ENCODE measurements at regions not wholly inside any gene's neighbourhood (a gene's known extent, or its start where the extent isn't known, plus 50 kb on each side); places are given as distances from the start of the nearest gene placed in this dataset.

GRCh38 chr4:137390707-137391106, 141.6 kb downstream of the PCDH18 start:
- no peak overlapping the region for H3K4me3 ChIP-seq (ENCODE audit: low read length)
- no peak overlapping the region for H3K9ac ChIP-seq (ENCODE audit: low read length)
- H3K4me1 ChIP-seq (ENCODE audit: control insufficient read depth, low read depth, low read length): no peaks in the 10 kb centered on the region
- H3K9me3 ChIP-seq (ENCODE audit: control insufficient read depth, low read depth, low read length): no peaks in the 10 kb centered on the region
- no peaks in the 10 kb centered on the region for H3K27me3 ChIP-seq (ENCODE audit: control insufficient read depth, insufficient read depth, low read length)
- H3K27ac ChIP-seq (ENCODE audit: low read length): no peak overlapping the region
- H3K36me3 ChIP-seq (ENCODE audit: control insufficient read depth, low read depth, low read length): no peaks in the 10 kb centered on the region

- Histone ChIP-seq H3K36me3 (ENCODE audit: control insufficient read depth, low read depth, low read length) (no peaks in the 10 kb centered on the region), H3K27me3 (ENCODE audit: control insufficient read depth, insufficient read depth, low read length) (no peaks in the 10 kb centered on the region), H3K27ac (ENCODE audit: low read length) (no peak overlapping the region), H3K4me3 (ENCODE audit: low read length) (no peak overlapping the region), H3K4me1 (ENCODE audit: control insufficient read depth, low read depth, low read length) (no peaks in the 10 kb centered on the region), H3K9me3 (ENCODE audit: control insufficient read depth, low read depth, low read length) (no peaks in the 10 kb centered on the region), H3K9ac (ENCODE audit: low read length) (no peak overlapping the region)
Observed at GRCh38 chr4:137389911-137390520, 142.3 kb downstream of the PCDH18 start.

- H3K27me3 ChIP-seq (ENCODE audit: control insufficient read depth, insufficient read depth, low read length): no peaks in the 10 kb centered on the region
- H3K36me3 ChIP-seq (ENCODE audit: control insufficient read depth, low read depth, low read length): no peaks in the 10 kb centered on the region
- H3K4me3 ChIP-seq (ENCODE audit: low read length): no peak overlapping the region
- H3K4me1 ChIP-seq (ENCODE audit: control insufficient read depth, low read depth, low read length): no peaks in the 10 kb centered on the region
- H3K27ac ChIP-seq (ENCODE audit: low read length): no peak overlapping the region
- no peak overlapping the region for H3K9ac ChIP-seq (ENCODE audit: low read length)
- no peaks in the 10 kb centered on the region for H3K9me3 ChIP-seq (ENCODE audit: control insufficient read depth, low read depth, low read length)
Observed at GRCh38 chr4:137387924-137388323, 144.4 kb downstream of the PCDH18 start.

GRCh38 chr4:137384476-137384875, 147.8 kb downstream of the PCDH18 start:
- no peaks in the 10 kb centered on the region for H3K27me3 ChIP-seq (ENCODE audit: control insufficient read depth, insufficient read depth, low read length)
- H3K27ac ChIP-seq (ENCODE audit: low read length): no peak overlapping the region
- no peak overlapping the region for H3K9ac ChIP-seq (ENCODE audit: low read length)
- H3K4me1 ChIP-seq (ENCODE audit: control insufficient read depth, low read depth, low read length): no peaks in the 10 kb centered on the region
- H3K36me3 ChIP-seq (ENCODE audit: control insufficient read depth, low read depth, low read length): no peaks in the 10 kb centered on the region
- H3K4me3 ChIP-seq (ENCODE audit: low read length): no peak overlapping the region
- no peaks in the 10 kb centered on the region for H3K9me3 ChIP-seq (ENCODE audit: control insufficient read depth, low read depth, low read length)

GRCh38 chr4:137378821-137379220, 153.5 kb downstream of the PCDH18 start:
- H3K27me3 ChIP-seq (ENCODE audit: control insufficient read depth, insufficient read depth, low read length): no peaks in the 10 kb centered on the region
- no peaks in the 10 kb centered on the region for H3K9me3 ChIP-seq (ENCODE audit: control insufficient read depth, low read depth, low read length)
- no peak overlapping the region for H3K9ac ChIP-seq (ENCODE audit: low read length)
- H3K4me3 ChIP-seq (ENCODE audit: low read length): no peak overlapping the region
- H3K27ac ChIP-seq (ENCODE audit: low read length): no peak overlapping the region
- H3K4me1 ChIP-seq (ENCODE audit: control insufficient read depth, low read depth, low read length): no peaks in the 10 kb centered on the region
- H3K36me3 ChIP-seq (ENCODE audit: control insufficient read depth, low read depth, low read length): no peaks in the 10 kb centered on the region

- Histone ChIP-seq H3K9ac (ENCODE audit: low read length) (no peak overlapping the region), H3K27me3 (ENCODE audit: control insufficient read depth, insufficient read depth, low read length) (no peaks in the 10 kb centered on the region), H3K27ac (ENCODE audit: low read length) (no peak overlapping the region), H3K9me3 (ENCODE audit: control insufficient read depth, low read depth, low read length) (no peaks in the 10 kb centered on the region), H3K4me3 (ENCODE audit: low read length) (no peak overlapping the region), H3K4me1 (ENCODE audit: control insufficient read depth, low read depth, low read length) (no peaks in the 10 kb centered on the region), H3K36me3 (ENCODE audit: control insufficient read depth, low read depth, low read length) (no peaks in the 10 kb centered on the region)
Observed at GRCh38 chr4:137378393-137378792, 153.9 kb downstream of the PCDH18 start.

GRCh38 chr4:137376312-137376711, 156.0 kb downstream of the PCDH18 start:
- Histone ChIP-seq H3K27ac (ENCODE audit: low read length) (no peak overlapping the region), H3K36me3 (ENCODE audit: control insufficient read depth, low read depth, low read length) (no peaks in the 10 kb centered on the region), H3K4me1 (ENCODE audit: control insufficient read depth, low read depth, low read length) (no peaks in the 10 kb centered on the region), H3K9ac (ENCODE audit: low read length) (no peak overlapping the region), H3K9me3 (ENCODE audit: control insufficient read depth, low read depth, low read length) (no peaks in the 10 kb centered on the region), H3K27me3 (ENCODE audit: control insufficient read depth, insufficient read depth, low read length) (no peaks in the 10 kb centered on the region), H3K4me3 (ENCODE audit: low read length) (no peak overlapping the region)

- Histone ChIP-seq H3K9ac (ENCODE audit: low read length) (no peak overlapping the region), H3K4me1 (ENCODE audit: control insufficient read depth, low read depth, low read length) (no peaks in the 10 kb centered on the region), H3K27me3 (ENCODE audit: control insufficient read depth, insufficient read depth, low read length) (no peaks in the 10 kb centered on the region), H3K36me3 (ENCODE audit: control insufficient read depth, low read depth, low read length) (no peaks in the 10 kb centered on the region), H3K27ac (ENCODE audit: low read length) (no peak overlapping the region), H3K4me3 (ENCODE audit: low read length) (no peak overlapping the region), H3K9me3 (ENCODE audit: control insufficient read depth, low read depth, low read length) (no peaks in the 10 kb centered on the region)
Observed at GRCh38 chr4:137375111-137375850, 157.0 kb downstream of the PCDH18 start.

GRCh38 chr4:137370679-137371078, 161.6 kb downstream of the PCDH18 start:
- Histone ChIP-seq H3K36me3 (ENCODE audit: control insufficient read depth, low read depth, low read length) (no peaks in the 10 kb centered on the region), H3K4me3 (ENCODE audit: low read length) (no peak overlapping the region), H3K4me1 (ENCODE audit: control insufficient read depth, low read depth, low read length) (no peaks in the 10 kb centered on the region), H3K9ac (ENCODE audit: low read length) (no peak overlapping the region), H3K27ac (ENCODE audit: low read length) (no peak overlapping the region), H3K27me3 (ENCODE audit: control insufficient read depth, insufficient read depth, low read length) (no peaks in the 10 kb centered on the region), H3K9me3 (ENCODE audit: control insufficient read depth, low read depth, low read length) (no peaks in the 10 kb centered on the region)

- no peak overlapping the region for H3K9ac ChIP-seq (ENCODE audit: low read length)
- H3K4me3 ChIP-seq (ENCODE audit: low read length): no peak overlapping the region
- H3K9me3 ChIP-seq (ENCODE audit: control insufficient read depth, low read depth, low read length): no peaks in the 10 kb centered on the region
- H3K36me3 ChIP-seq (ENCODE audit: control insufficient read depth, low read depth, low read length): no peaks in the 10 kb centered on the region
- no peaks in the 10 kb centered on the region for H3K4me1 ChIP-seq (ENCODE audit: control insufficient read depth, low read depth, low read length)
- no peaks in the 10 kb centered on the region for H3K27me3 ChIP-seq (ENCODE audit: control insufficient read depth, insufficient read depth, low read length)
- no peak overlapping the region for H3K27ac ChIP-seq (ENCODE audit: low read length)
Observed at GRCh38 chr4:137370206-137370633, 162.1 kb downstream of the PCDH18 start.

GRCh38 chr4:137367620-137368019, 164.7 kb downstream of the PCDH18 start:
- H3K27ac ChIP-seq (ENCODE audit: low read length): no peak overlapping the region
- no peak overlapping the region for H3K4me3 ChIP-seq (ENCODE audit: low read length)
- no peaks in the 10 kb centered on the region for H3K4me1 ChIP-seq (ENCODE audit: control insufficient read depth, low read depth, low read length)
- no peak overlapping the region for H3K9ac ChIP-seq (ENCODE audit: low read length)
- no peaks in the 10 kb centered on the region for H3K36me3 ChIP-seq (ENCODE audit: control insufficient read depth, low read depth, low read length)
- no peaks in the 10 kb centered on the region for H3K9me3 ChIP-seq (ENCODE audit: control insufficient read depth, low read depth, low read length)
- H3K27me3 ChIP-seq (ENCODE audit: control insufficient read depth, insufficient read depth, low read length): no peaks in the 10 kb centered on the region

- H3K9me3 ChIP-seq (ENCODE audit: control insufficient read depth, low read depth, low read length): no peaks in the 10 kb centered on the region
- H3K27me3 ChIP-seq (ENCODE audit: control insufficient read depth, insufficient read depth, low read length): no peaks in the 10 kb centered on the region
- no peak overlapping the region for H3K9ac ChIP-seq (ENCODE audit: low read length)
- no peaks in the 10 kb centered on the region for H3K36me3 ChIP-seq (ENCODE audit: control insufficient read depth, low read depth, low read length)
- H3K27ac ChIP-seq (ENCODE audit: low read length): no peak overlapping the region
- no peaks in the 10 kb centered on the region for H3K4me1 ChIP-seq (ENCODE audit: control insufficient read depth, low read depth, low read length)
- no peak overlapping the region for H3K4me3 ChIP-seq (ENCODE audit: low read length)
Observed at GRCh38 chr4:137363496-137363895, 168.8 kb downstream of the PCDH18 start.
